GM19463 (cell line): ENCODE measurements at regions not wholly inside any gene's neighbourhood (a gene's known extent, or its start where the extent isn't known, plus 50 kb on each side); places are given as distances from the start of the nearest gene placed in this dataset.

ENCODE experiments used
- ATAC-seq: cut with Tn5 transposase; IDR thresholded peaks from one replicate; pipeline ENCODE4 v1.9.1; 2021; ENCODE audit warnings: mild to moderate bottlenecking, moderate library complexity; ENCODE audit not compliant: unreplicated experiment

GRCh38 chr12:34391771-34392581 is 369.7 kb downstream of the ALG10 start:
- ATAC-seq, result no peak

GRCh38 chr12:34392741-34393085 is 370.4 kb downstream of the ALG10 start:
- no peak for ATAC-seq

- no peak for ATAC-seq
Observed at GRCh38 chr12:34393086-34393820, 371.0 kb downstream of the ALG10 start.

- no peak for ATAC-seq
Observed at GRCh38 chr12:34393821-34394150, 371.5 kb downstream of the ALG10 start.

- ATAC-seq, result no peak
Observed at GRCh38 chr12:34394211-34395055, 372.1 kb downstream of the ALG10 start.

- ATAC-seq, result no peak
Observed at GRCh38 chr12:34395056-34396005, 373.0 kb downstream of the ALG10 start.

- ATAC-seq, result no peak
Observed at GRCh38 chr12:34396006-34396860, 373.9 kb downstream of the ALG10 start.

- no peak for ATAC-seq
Observed at GRCh38 chr12:34396861-34397590, 374.7 kb downstream of the ALG10 start.

GRCh38 chr12:34397591-34398365 is 375.5 kb downstream of the ALG10 start:
- ATAC-seq, result no peak

GRCh38 chr12:34398366-34398705 is 376.0 kb downstream of the ALG10 start:
- ATAC-seq, result no peak

GRCh38 chr12:34398706-34399630 is 376.7 kb downstream of the ALG10 start:
- ATAC-seq, result no peak

- no peak for ATAC-seq
Observed at GRCh38 chr12:34399631-34400410, 377.5 kb downstream of the ALG10 start.

- no peak for ATAC-seq
Observed at GRCh38 chr12:34400411-34400881, 378.1 kb downstream of the ALG10 start.

- ATAC-seq, result no peak
Observed at GRCh38 chr12:34400986-34401658, 378.8 kb downstream of the ALG10 start.

GRCh38 chr12:34401659-34402227 is 379.4 kb downstream of the ALG10 start:
- ATAC-seq, result no peak
